NCI-H345 treated with DMSO at 0.1 percent for 48 hours (cell line): ENCODE measurements at regions not wholly inside any gene's neighbourhood (a gene's known extent, or its start where the extent isn't known, plus 50 kb on each side); places are given as distances from the start of the nearest gene placed in this dataset.
A peak's percentile ranks its signal among the peaks of the same experiment; 100 is the strongest.
"Not testable (repeated sequence)": the region's sequence is repeated elsewhere in the genome, so short reads cannot be mapped to it uniquely, and the experiment has no call there.

ENCODE experiments used
- DNase-seq: peaks from one replicate; lab custom pipeline; 2025; ENCODE audit not compliant: unreplicated experiment; lab: John Stamatoyannopoulos, UW

GRCh38 chr20:40012026-40012425 lies 677.0 kb downstream of the MAFB start:
- not testable (repeated sequence) for DNase-seq

DNA sequence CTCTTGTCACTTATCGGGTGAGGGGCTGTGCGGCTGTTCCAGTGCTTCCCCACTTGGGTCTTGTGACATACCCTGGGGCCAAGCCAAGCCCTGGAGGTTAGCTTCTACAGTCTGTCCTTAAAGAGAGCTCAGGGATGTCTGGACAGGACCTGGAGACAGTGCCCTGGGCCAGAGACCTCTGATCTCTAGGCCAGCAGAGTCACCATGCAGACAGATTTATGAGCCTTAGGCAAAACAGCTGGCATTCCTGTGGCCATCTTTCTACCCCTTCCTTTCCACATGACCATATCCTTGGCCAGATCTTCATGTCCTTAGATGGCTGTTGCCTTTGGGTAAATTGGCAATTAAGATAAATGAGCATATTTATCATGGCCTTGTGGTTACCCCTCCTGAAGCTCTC lies 678.6 kb downstream of the MAFB start:
- no peak for DNase-seq

DNA sequence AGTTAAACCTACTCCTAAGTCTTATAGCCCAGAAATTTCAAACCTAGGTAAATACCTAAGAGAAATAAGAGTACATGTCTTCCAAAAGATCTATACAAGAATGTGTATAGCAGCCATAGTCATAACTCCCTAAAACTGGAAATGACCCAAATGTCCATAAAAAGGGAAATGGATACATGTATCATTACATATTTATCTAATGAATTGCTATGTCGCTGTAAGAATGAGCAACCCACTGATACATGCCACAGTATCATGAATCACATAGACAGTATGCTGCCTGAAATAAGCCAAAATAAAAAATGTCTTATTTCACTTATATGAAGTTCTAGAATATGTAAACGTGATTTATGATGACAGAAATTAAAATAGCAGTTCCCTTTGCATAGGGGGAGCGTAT lies 679.5 kb downstream of the MAFB start:
- no peak for DNase-seq

DNA sequence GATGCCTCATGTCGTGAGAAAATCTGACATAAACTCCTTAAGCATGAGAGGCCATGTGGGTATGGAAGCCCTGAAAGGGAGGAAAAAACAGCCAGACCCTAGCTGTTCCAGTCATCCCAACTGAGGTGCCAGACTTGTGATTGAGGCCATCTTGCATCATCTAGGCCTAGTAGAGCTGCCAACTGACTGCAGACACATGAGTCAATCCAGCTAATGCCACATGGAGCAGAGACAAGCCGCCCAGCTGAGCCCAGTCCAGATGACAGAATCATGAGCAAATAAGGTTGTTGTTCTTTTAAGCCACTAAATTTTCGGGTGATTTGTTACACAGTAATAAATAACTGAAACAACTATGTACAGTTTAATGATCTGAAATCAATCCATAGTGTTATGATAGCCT lies 680.9 kb downstream of the MAFB start:
- DNase-seq = no peak

- no peak for DNase-seq
Observed at GRCh38 chr20:40006168-40006860, 682.7 kb downstream of the MAFB start.

DNA sequence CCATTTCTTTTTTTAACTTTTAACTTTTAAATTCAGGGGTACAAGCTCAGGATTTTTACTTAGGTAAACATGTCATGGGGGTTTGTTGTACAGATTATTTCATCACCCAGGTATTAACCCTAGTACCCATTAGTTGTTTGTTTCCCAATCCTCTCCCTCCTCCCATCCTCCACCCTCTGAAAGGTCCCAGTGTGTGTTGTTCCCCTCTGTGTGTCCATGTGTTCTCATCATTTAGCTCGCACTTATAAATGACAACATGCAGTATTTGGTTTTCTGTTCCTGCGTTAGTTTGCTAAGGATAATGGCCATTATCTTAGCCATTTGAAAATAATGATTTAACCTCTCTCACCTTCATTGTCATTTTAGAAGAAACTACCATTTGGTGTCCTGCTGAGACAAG lies 684.9 kb downstream of the MAFB start:
- not testable (repeated sequence) for DNase-seq

- DNase-seq = peak; percentile 90
Observed at GRCh38 chr20:39993742-39994141, 695.3 kb downstream of the MAFB start.

DNA sequence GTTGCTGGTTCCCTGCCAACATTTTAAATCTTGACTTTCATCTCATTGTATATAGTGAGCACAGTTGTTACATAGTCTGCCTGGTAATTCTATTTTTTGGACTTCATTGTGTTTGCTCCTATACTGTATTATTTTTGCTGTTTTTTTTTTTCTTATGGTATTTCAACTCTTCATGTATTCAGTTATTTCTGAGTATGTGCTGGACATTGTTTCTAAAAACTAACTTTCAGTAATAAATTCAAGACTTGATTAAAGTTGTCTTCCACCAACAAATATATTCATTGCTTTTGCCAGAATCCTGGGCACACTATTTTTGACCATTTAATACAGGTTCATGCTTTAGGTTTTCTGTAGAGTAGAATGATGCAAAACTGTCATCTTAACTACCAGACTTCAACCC lies 698.3 kb downstream of the MAFB start:
- no peak for DNase-seq

GRCh38 chr20:39988991-39989390 lies 700.0 kb downstream of the MAFB start:
- no peak for DNase-seq

- DNase-seq = no peak
Observed at GRCh38 chr20:39986173-39986904, 702.7 kb downstream of the MAFB start.

- DNase-seq = no peak
Observed at GRCh38 chr20:39985271-39985827, 703.7 kb downstream of the MAFB start.

DNA sequence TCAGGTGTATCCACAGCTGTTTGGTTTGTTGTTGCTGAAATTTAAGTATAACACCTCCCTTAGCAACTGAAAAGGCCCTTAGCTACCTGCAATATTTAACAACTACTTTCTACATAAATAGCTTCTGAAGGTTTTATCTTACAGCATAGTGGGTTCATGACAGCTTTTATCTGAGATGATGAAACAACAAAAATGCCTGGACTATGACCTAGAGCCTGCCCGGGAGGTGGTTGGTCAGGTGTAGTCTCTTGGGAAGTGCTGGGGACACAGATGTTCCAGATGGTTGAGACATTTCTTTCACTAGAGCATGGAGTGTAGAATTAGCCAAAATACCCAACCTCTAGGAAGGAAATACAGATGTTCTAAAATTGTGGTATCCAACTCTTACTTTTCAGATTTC lies 705.4 kb downstream of the MAFB start:
- no peak for DNase-seq

GRCh38 chr20:39983183-39983582 lies 705.9 kb downstream of the MAFB start:
- no peak for DNase-seq

GRCh38 chr20:39974966-39975501 lies 714.0 kb downstream of the MAFB start:
- no peak for DNase-seq

DNA sequence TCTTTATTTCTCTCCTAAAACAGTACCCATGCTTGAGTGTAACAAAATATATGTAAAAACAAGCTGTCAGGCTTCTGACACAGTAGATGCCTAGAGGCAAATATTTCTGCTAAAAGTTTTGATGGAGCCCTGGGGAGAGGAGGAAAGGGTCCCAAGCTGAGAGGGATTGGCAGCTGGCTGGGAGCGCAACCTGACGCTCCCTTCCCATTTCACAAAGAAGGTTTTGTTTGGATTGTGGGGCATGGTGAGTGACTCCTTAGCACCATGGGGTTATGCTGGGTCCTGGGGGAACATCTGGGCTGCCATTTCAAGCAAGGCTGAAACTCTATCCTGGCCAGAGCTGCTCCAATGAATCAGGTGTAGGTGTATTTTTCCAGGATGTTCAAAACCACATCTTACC lies 720.5 kb downstream of the MAFB start:
- no peak for DNase-seq

DNA sequence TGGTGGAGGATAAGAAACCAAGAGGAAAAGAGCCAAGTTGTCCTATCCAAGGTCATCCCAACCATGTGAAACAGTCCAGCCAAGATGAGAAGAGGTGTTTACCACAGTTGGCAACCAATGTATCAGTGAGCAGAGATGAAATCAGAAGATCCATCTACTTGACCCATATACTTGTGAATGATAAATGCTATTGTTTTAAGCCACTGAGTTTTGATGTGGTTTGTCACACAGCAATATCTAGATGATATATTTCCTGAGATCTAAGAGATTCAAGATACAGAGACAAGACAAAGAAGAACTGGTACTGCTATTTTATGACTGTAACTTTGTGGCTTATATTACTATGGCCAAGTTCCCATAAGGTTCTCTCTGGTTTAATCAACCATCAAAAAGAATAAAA lies 721.2 kb downstream of the MAFB start:
- DNase-seq = no peak

DNA sequence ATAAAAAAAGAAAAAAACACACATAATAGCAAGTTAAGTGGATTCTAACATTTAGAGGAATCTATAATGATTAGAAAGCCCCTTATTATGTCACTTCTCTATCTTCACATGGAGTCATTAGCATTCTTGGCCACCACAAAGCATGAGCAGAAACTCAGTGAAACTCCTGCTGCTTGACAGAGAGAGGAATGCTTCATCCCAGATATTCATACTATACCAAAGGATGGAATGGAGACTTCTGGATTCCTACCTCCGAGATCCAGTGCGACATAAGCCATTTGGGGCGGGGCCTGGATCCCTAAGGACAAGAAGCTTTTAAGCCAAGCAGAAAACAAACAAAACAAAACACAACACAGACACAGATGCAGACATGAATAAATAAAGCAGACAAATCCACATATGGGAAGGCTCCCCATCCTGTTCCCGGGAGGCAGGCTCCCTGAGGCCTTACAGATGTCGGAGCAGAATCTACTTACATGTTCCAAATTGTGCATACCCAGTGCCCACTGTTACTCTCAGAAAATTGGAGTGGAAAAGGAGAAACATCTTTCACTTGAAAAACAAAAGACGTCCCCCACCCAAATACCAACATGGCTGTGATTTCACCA lies 727.3 kb downstream of the MAFB start:
- no peak for DNase-seq

- DNase-seq = peak; percentile 84
Observed at GRCh38 chr20:39960522-39961428, 728.3 kb downstream of the MAFB start.

- DNase-seq = not testable (repeated sequence)
Observed at GRCh38 chr20:39957911-39958310, 731.1 kb downstream of the MAFB start.

- DNase-seq = no peak
Observed at GRCh38 chr20:39954621-39955020, 734.4 kb downstream of the MAFB start.

GRCh38 chr20:39946931-39947330 lies 742.1 kb downstream of the MAFB start:
- no peak for DNase-seq
